ENCODE measurements at regions not wholly inside any gene's neighbourhood (a gene's known extent, or its start where the extent isn't known, plus 50 kb on each side); places are given as distances from the start of the nearest gene placed in this dataset.

GRCh38 chr14:43316427-43316826 is 1190.7 kb downstream of the FSCB start:
- no peak overlapping the region for H3K4me3 Mint-ChIP-seq (ENCODE audit: low read depth)
- no peak overlapping the region for H3K27ac Mint-ChIP-seq
- no peak for DNase-seq (ENCODE audit: low spot score, unreplicated experiment)
- TF ChIP-seq, protein P1, sequence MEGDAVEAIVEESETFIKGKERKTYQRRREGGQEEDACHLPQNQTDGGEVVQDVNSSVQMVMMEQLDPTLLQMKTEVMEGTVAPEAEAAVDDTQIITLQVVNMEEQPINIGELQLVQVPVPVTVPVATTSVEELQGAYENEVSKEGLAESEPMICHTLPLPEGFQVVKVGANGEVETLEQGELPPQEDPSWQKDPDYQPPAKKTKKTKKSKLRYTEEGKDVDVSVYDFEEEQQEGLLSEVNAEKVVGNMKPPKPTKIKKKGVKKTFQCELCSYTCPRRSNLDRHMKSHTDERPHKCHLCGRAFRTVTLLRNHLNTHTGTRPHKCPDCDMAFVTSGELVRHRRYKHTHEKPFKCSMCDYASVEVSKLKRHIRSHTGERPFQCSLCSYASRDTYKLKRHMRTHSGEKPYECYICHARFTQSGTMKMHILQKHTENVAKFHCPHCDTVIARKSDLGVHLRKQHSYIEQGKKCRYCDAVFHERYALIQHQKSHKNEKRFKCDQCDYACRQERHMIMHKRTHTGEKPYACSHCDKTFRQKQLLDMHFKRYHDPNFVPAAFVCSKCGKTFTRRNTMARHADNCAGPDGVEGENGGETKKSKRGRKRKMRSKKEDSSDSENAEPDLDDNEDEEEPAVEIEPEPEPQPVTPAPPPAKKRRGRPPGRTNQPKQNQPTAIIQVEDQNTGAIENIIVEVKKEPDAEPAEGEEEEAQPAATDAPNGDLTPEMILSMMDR (IDR thresholded peaks at IDR 0.05; ENCODE audit: unreplicated experiment), result no peak
- no peaks in the 10 kb centered on the region for H3K4me1 Mint-ChIP-seq (ENCODE audit: low read depth)
- H3K27me3 Mint-ChIP-seq, result no peaks in the 10 kb centered on the region
- no peaks in the 10 kb centered on the region for H3K9me3 Mint-ChIP-seq (ENCODE audit: low read depth)
- H3K36me3 Mint-ChIP-seq (ENCODE audit: insufficient read depth), result no peaks in the 10 kb centered on the region

- H3K27ac Mint-ChIP-seq, result no peak overlapping the region
- peaks cover 5% of the 10 kb centered on the region for H3K9me3 Mint-ChIP-seq (ENCODE audit: low read depth)
- no peaks in the 10 kb centered on the region for H3K36me3 Mint-ChIP-seq (ENCODE audit: insufficient read depth)
- DNase-seq (ENCODE audit: low spot score, unreplicated experiment), result no peak
- TF ChIP-seq, protein P1 (IDR thresholded peaks at IDR 0.05; ENCODE audit: unreplicated experiment), result no peak
- H3K4me3 Mint-ChIP-seq (ENCODE audit: low read depth), result no peak overlapping the region
- H3K27me3 Mint-ChIP-seq, result no peaks in the 10 kb centered on the region
- peaks cover 3% of the 10 kb centered on the region for H3K4me1 Mint-ChIP-seq (ENCODE audit: low read depth)
These were observed 1193.4 kb downstream of the FSCB start for GRCh38 chr14:43313719-43314118.

DNA sequence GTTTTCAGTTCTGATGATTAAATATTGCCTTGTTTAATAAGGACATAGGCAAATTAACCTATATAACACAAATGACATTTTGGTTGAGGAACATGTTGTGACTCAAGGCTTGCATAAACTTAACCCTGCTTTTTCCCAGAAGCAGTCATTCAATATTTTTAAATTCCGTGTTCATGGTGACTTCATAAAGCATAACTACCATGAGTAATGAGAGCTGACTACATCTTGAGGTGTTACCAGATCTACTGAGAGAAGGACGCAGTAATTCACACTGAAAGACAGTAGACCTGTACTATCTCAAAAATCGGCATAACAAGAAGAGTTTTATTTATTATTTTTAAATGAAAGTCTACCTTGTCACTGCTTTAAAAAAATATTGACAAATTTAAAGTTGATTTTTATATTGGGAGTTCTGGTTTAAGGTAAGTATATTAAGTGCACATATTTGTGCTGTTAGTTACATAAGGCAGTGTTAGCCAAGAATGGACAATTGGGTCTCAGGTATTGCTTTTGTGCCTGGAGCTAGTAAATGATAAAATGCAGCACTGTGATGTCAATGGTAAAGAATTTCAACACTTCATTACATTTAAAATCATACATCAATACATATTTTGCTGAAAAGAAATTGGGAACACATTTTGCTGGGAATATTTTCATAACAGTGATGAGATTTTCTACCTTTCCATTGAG is 1198.5 kb downstream of the FSCB start:
- H3K4me3 Mint-ChIP-seq (ENCODE audit: low read depth), result no peak overlapping the region
- H3K9me3 Mint-ChIP-seq (ENCODE audit: low read depth), result peaks cover 5% of the 10 kb centered on the region
- no peaks in the 10 kb centered on the region for H3K27me3 Mint-ChIP-seq
- no peaks in the 10 kb centered on the region for H3K36me3 Mint-ChIP-seq (ENCODE audit: insufficient read depth)
- TF ChIP-seq, protein P1 (IDR thresholded peaks at IDR 0.05; ENCODE audit: unreplicated experiment), result no peak
- no peak for DNase-seq (ENCODE audit: low spot score, unreplicated experiment)
- H3K4me1 Mint-ChIP-seq (ENCODE audit: low read depth), result peaks cover 3% of the 10 kb centered on the region
- no peak overlapping the region for H3K27ac Mint-ChIP-seq

GRCh38 chr14:43307836-43308235 is 1199.2 kb downstream of the FSCB start:
- DNase-seq (ENCODE audit: low spot score, unreplicated experiment), result no peak
- H3K4me3 Mint-ChIP-seq (ENCODE audit: low read depth), result no peak overlapping the region
- no peaks in the 10 kb centered on the region for H3K36me3 Mint-ChIP-seq (ENCODE audit: insufficient read depth)
- TF ChIP-seq, protein P1 (IDR thresholded peaks at IDR 0.05; ENCODE audit: unreplicated experiment), result no peak
- peaks cover 3% of the 10 kb centered on the region for H3K4me1 Mint-ChIP-seq (ENCODE audit: low read depth)
- H3K9me3 Mint-ChIP-seq (ENCODE audit: low read depth), result peaks cover 5% of the 10 kb centered on the region
- no peak overlapping the region for H3K27ac Mint-ChIP-seq
- H3K27me3 Mint-ChIP-seq, result no peaks in the 10 kb centered on the region

GRCh38 chr14:43306053-43306452 is 1201.0 kb downstream of the FSCB start:
- Mint-ChIP-seq H3K27ac (no peak overlapping the region), H3K4me1 (ENCODE audit: low read depth) (peaks cover 1% of the 10 kb centered on the region), H3K4me3 (ENCODE audit: low read depth) (no peak overlapping the region), H3K36me3 (ENCODE audit: insufficient read depth) (no peaks in the 10 kb centered on the region), H3K9me3 (ENCODE audit: low read depth) (peaks cover 2% of the 10 kb centered on the region), H3K27me3 (no peaks in the 10 kb centered on the region)
- DNase-seq (ENCODE audit: low spot score, unreplicated experiment), result no peak
- TF ChIP-seq, protein P1 (IDR thresholded peaks at IDR 0.05; ENCODE audit: unreplicated experiment), result no peak
